GM12878 (cell line): ENCODE measurements at regions not wholly inside any gene's neighbourhood (a gene's known extent, or its start where the extent isn't known, plus 50 kb on each side); places are given as distances from the start of the nearest gene placed in this dataset.

Experiments
- ATAC-seq: fragments of 200-7000 bp; cut with Tn5 transposase; 3 replicates; pipeline ENCODE4 v1.9.1; 2020; ENCODE audit warnings: mild to moderate bottlenecking, moderate library complexity
- BruUV-seq: library from RNA; stranded (reverse); fragments of 400-500 nt; replicated peaks from 2 replicates; lab custom pipeline; 2021; lab: Mats Ljungman, UMichigan
- CTCF ChIA-PET: fragments of 300-600 bp; sonication (Branson Sonifier 250); formaldehyde crosslinking; extraction: SDS; loops from one replicate; lab custom pipeline; 2021; ENCODE audit warnings: inconsistent platforms; lab: Yijun Ruan, JAX
- POLR2A ChIA-PET: fragments of 350-600 bp; formaldehyde crosslinking; extraction: SDS; loops from one replicate; lab custom pipeline; 2021; ENCODE audit warnings: inconsistent platforms; lab: Charles Lee
- RAD21 ChIA-PET: fragments of 300-600 bp; sonication (Branson Sonifier 250); formaldehyde crosslinking; loops from one replicate; lab custom pipeline; 2023; ENCODE audit warnings: antibody characterized with exemption; ENCODE audit not compliant: unreplicated experiment; lab: Charles Lee
- SMC1A ChIA-PET: fragments of 300-600 bp; sonication (Branson Sonifier 250); formaldehyde crosslinking; loops from one replicate; lab custom pipeline; 2023; ENCODE audit not compliant: unreplicated experiment, uncharacterized antibody; lab: Charles Lee
- DNase-seq: peaks from one replicate; pipeline ENCODE4 v3.0.0-alpha.2; 2011; ENCODE audit warnings: low read depth, low spot score
- FAIRE-seq: peaks from 3 replicates; lab custom pipeline; 2011; peaks lifted over from hg19 to GRCh38; lab: Jason Lieb, UNC
- H2AFZ ChIP-seq: 2 replicates; pipeline ENCODE4 v1.6.0; 2011; ENCODE audit warnings: low read depth, low read length, control low read depth; ENCODE audit not compliant: control insufficient read depth
- H3K27ac ChIP-seq: 2 replicates; pipeline ENCODE4 v1.5.1; 2011; ENCODE audit warnings: control low read depth; ENCODE audit not compliant: control insufficient read depth, insufficient read depth
- H3K27me3 ChIP-seq, 2 experiments: replicated peaks in 1 of 2; 2 replicates each; pipeline versions ENCODE4 v1.6.0 to v1.6.1; 2011; ENCODE audit warnings: low read length in 1 of 2; ENCODE audit not compliant: control insufficient read depth in 2 of 2, insufficient read depth in 2 of 2
- H3K36me3 ChIP-seq, 2 experiments: 2 replicates each; pipeline ENCODE4 v1.5.1; 2011; ENCODE audit warnings: low read length in 1 of 2; ENCODE audit not compliant: control insufficient read depth in 2 of 2, insufficient read depth in 2 of 2
- H3K4me1 ChIP-seq: 2 replicates; pipeline ENCODE4 v1.6.1; 2011; ENCODE audit warnings: mild to moderate bottlenecking, low read length, moderate library complexity, mixed read lengths; ENCODE audit not compliant: control insufficient read depth, insufficient read depth
- H3K4me2 ChIP-seq: 2 replicates; pipeline ENCODE4 v1.6.0; 2011; ENCODE audit warnings: control low read depth; ENCODE audit not compliant: control insufficient read depth, insufficient read depth
- H3K4me3 ChIP-seq: fragments of 200-600 bp; sonication (generic); 2 replicates; pipeline ENCODE4 v1.5.1; 2016
- H3K79me2 ChIP-seq: 2 replicates; pipeline ENCODE4 v1.6.0; 2011; ENCODE audit warnings: low read length; ENCODE audit not compliant: control insufficient read depth, insufficient read depth
- H3K9ac ChIP-seq: 2 replicates; pipeline ENCODE4 v1.8.0; 2011; ENCODE audit warnings: low read length, control low read depth, mixed read lengths; ENCODE audit not compliant: control insufficient read depth, insufficient read depth
- H3K9me3 ChIP-seq: replicated peaks from 3 replicates; pipeline ENCODE4 v1.5.1; 2011; ENCODE audit warnings: mild to moderate bottlenecking, low read length; ENCODE audit not compliant: control insufficient read depth, insufficient read depth
- H4K20me1 ChIP-seq: 2 replicates; pipeline ENCODE4 v1.6.0; 2011; ENCODE audit not compliant: control insufficient read depth, insufficient read depth
- CHD1 ChIP-seq: IDR thresholded peaks from 2 replicates; pipeline ENCODE4 v1.6.1; 2012; ENCODE audit warnings: low read depth, low read length, improper control_type of control experiment
- CHD4 ChIP-seq: fragments of 200-600 bp; sonication (generic); IDR thresholded peaks from 2 replicates; pipeline ENCODE4 v1.6.1; 2016; ENCODE audit warnings: mild to moderate bottlenecking
- E4F1 ChIP-seq: fragments of 450-650 bp; IDR thresholded peaks from 2 replicates; pipeline ENCODE4 v1.6.1; 2018; ENCODE audit warnings: borderline replicate concordance, mild to moderate bottlenecking; ENCODE audit not compliant: partially characterized antibody
- IRF4 ChIP-seq: IDR thresholded peaks from 2 replicates; pipeline ENCODE4 v1.6.1; 2011; ENCODE audit warnings: low read depth, low read length
- PAX5 ChIP-seq: IDR thresholded peaks from 2 replicates; pipeline ENCODE4 v1.6.1; 2011; ENCODE audit warnings: low read depth, low read length, borderline replicate concordance
- RAD21 ChIP-seq: IDR thresholded peaks from 2 replicates; pipeline ENCODE4 v1.6.1; 2011; ENCODE audit warnings: mild to moderate bottlenecking, low read depth, low read length, moderate library complexity; ENCODE audit not compliant: insufficient read depth
- RB1 ChIP-seq: fragments of 450-650 bp; formaldehyde crosslinking; IDR thresholded peaks from 2 replicates; pipeline ENCODE4 v1.6.1; 2017; ENCODE audit warnings: mild to moderate bottlenecking, borderline replicate concordance
- SMAD1 ChIP-seq: fragments of 450-650 bp; IDR thresholded peaks from 2 replicates; pipeline ENCODE4 v1.6.1; 2018; ENCODE audit warnings: mild to moderate bottlenecking, low read depth; ENCODE audit not compliant: partially characterized antibody
- TCF7 ChIP-seq: IDR thresholded peaks from 2 replicates; pipeline ENCODE4 v1.6.1; 2014; ENCODE audit warnings: antibody characterized with exemption, borderline replicate concordance
- WGBS: methylation state at CpG from one replicate; pipeline ENCODE4 v1.1.6; 2016; ENCODE audit warnings: low lambda C conversion rate; ENCODE audit not compliant: insufficient replicate concordance, insufficient coverage; ENCODE audit errors: missing lambda C conversion rate; 5-methylcytosine and 5-hydroxymethylcytosine counted together
- in situ Hi-C: fragments of 300-500 bp; cut with MboI; formaldehyde crosslinking; loops from 9 replicates; pipeline ENCODE4 v1.14.3; 2018; ENCODE audit warnings: mixed read lengths
- intact Hi-C: fragments of 100-400 bp; cut with micrococcal nuclease; formaldehyde crosslinking; loops from one replicate; pipeline ENCODE4 v1.14.2; 2022; ENCODE audit not compliant: unreplicated experiment

DNA sequence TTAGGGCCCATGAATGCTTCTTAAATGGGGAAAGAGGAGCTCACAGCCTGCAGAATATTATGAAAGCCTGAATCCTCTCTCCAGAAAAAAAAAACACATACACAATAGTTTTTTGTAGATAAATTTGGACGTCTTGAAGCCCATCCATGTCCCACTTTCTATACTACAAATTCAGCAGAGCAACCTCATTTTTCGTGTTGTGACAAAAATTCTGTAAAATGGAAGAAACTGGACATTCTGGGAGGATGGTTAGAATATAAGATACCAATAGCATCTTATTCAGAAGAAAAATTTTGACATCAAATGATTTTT is 102.1 kb downstream of the ZNF281 start:
- RAD21 ChIA-PET, result interaction anchor here (1.4 to 2.0 kb wide), 3 partner anchors 11 to 623 kb away, joined by 3 to 5 read pairs (median 4); no protein-coding TSS in a partner anchor

More for the DNA sequence above, 102.1 kb downstream of the ZNF281 start:
- POLR2A ChIA-PET, result interaction anchor here (0.6 kb wide), 1 partner anchor 57 kb away, joined by 3 read pairs; no protein-coding TSS in a partner anchor
- Histone ChIP-seq H3K27me3 (no peaks in the 10 kb centered on the region), H3K27ac (no peak overlapping the region), H3K4me2 (no peak overlapping the region; the same call in 1 of the 2 replicates)
- 0% methylated on average over 2 of the region's 2 CpGs for WGBS
- TF ChIP-seq E4F1, result no peak
- TF ChIP-seq CHD4, result no peak
- TF ChIP-seq CHD1, result no peak
- no peak for TF ChIP-seq PAX5
- TF ChIP-seq IRF4, result no peak
- no peak for TF ChIP-seq TCF7
- TF ChIP-seq RB1, result no peak
- TF ChIP-seq RAD21, result no peak
- no peak for TF ChIP-seq SMAD1
- TF ChIP-seq, all 136 proteins: peak for 0
- no peak for FAIRE-seq
- CTCF ChIA-PET, result interaction anchor here (0.6 to 4.0 kb wide), 20 partner anchors 9 to 227 kb away, joined by 3 to 24 read pairs (median 6); no protein-coding TSS in a partner anchor
- SMC1A ChIA-PET, result interaction anchor here (0.8 to 1.5 kb wide), 11 partner anchors 14 to 330 kb away, joined by 3 to 7 read pairs (median 3); no protein-coding TSS in a partner anchor
- no peak overlapping the region for H3K9ac ChIP-seq
- no peak overlapping the region for H3K4me3 ChIP-seq
- H3K79me2 ChIP-seq, result no peaks in the 10 kb centered on the region
- DNase-seq, result no peak
- no peak overlapping the region for H2AFZ ChIP-seq
- no peaks in the 10 kb centered on the region for H3K36me3 ChIP-seq
- BruUV-seq, result no TSS peak
- H3K9me3 ChIP-seq, result no peaks in the 10 kb centered on the region
- intact Hi-C loops (loop anchor here (1.0 kb wide), 1 partner anchor 623 kb away; no protein-coding TSS in a partner anchor), in situ Hi-C loops (no loop called here)
- no peak for ATAC-seq
- H3K4me1 ChIP-seq, result peaks cover 24% of the 10 kb centered on the region
- H4K20me1 ChIP-seq, result no peaks in the 10 kb centered on the region
